A549 (cell line): ENCODE measurements at regions not wholly inside any gene's neighbourhood (a gene's known extent, or its start where the extent isn't known, plus 50 kb on each side); places are given as distances from the start of the nearest gene placed in this dataset.

Source experiments
- ATAC-seq, 2 experiments: fragments of 200-7000 bp in 1 of 2; fragments of >200 bp in 1 of 2; cut with Nextera tagmentation in 1 of 2; cut with Tn5 transposase in 1 of 2; 3 replicates each; pipeline versions ENCODE4 v1.8.0 to v1.9.1; 2018 to 2020; ENCODE audit warnings: mild to moderate bottlenecking in 1 of 2, moderate library complexity in 1 of 2
- CTCF ChIA-PET: fragments of 300-600 bp; sonication (Branson Sonifier 250); formaldehyde crosslinking; extraction: SDS; loops from one replicate; lab custom pipeline; 2021; ENCODE audit warnings: antibody characterized with exemption, inconsistent platforms; lab: Yijun Ruan, JAX
- POLR2A ChIA-PET: fragments of 350-600 bp; formaldehyde crosslinking; extraction: SDS; loops from one replicate; lab custom pipeline; 2021; ENCODE audit warnings: antibody characterized with exemption, inconsistent platforms; lab: Yijun Ruan, JAX
- DNase-seq, 2 experiments: peaks; one replicate each; pipeline versions ENCODE4 v3.0.0 to v3.0.0-alpha.2; 2011 to 2016; ENCODE audit warnings: low read depth in 1 of 2, low spot score in 1 of 2
- FAIRE-seq: peaks from 2 replicates; lab custom pipeline; 2011; peaks lifted over from hg19 to GRCh38; lab: Jason Lieb, UNC
- H3K27ac ChIP-seq, 2 experiments: fragments of >200 bp; sonication (Bioruptor Twin); formaldehyde crosslinking; 3 replicates each; pipeline ENCODE4 v1.5.1; 2016 to 2017
- H3K4me1 ChIP-seq: fragments of >200 bp; sonication (Bioruptor Twin); formaldehyde crosslinking; 3 replicates; pipeline ENCODE4 v1.6.1; 2016
- H3K4me2 ChIP-seq: fragments of >200 bp; sonication (Bioruptor Twin); formaldehyde crosslinking; 3 replicates; pipeline ENCODE4 v1.6.1; 2016
- H3K4me3 ChIP-seq: fragments of >200 bp; sonication (Bioruptor Twin); formaldehyde crosslinking; 3 replicates; pipeline ENCODE4 v1.5.1; 2016
- H3K9me3 ChIP-seq: fragments of >200 bp; sonication (Bioruptor Twin); formaldehyde crosslinking; 3 replicates; pipeline ENCODE4 v1.6.1; 2016
- EHF ChIP-seq: fragments of 250-450 bp; sonication (Bioruptor Pico); IDR thresholded peaks from 2 replicates; pipeline ENCODE4 v1.5.0; 2020; ENCODE audit warnings: mild to moderate bottlenecking
- EHMT2 ChIP-seq: fragments of 200-600 bp; sonication (generic); IDR thresholded peaks from 2 replicates; pipeline ENCODE4 v1.6.1; 2016; ENCODE audit warnings: antibody characterized with exemption, low read depth, mild to moderate bottlenecking, moderate library complexity
- EP300 ChIP-seq, 2 experiments: fragments of >200 bp; sonication (Bioruptor Twin); formaldehyde crosslinking; IDR thresholded peaks; 2 replicates in 1 of 2; 3 replicates in 1 of 2; pipeline ENCODE4 v1.6.1; 2016 to 2017
- ESRRA ChIP-seq: fragments of 150-350 bp; IDR thresholded peaks from 2 replicates; pipeline ENCODE4 v1.6.1; 2014; ENCODE audit warnings: mild to moderate bottlenecking, low read length, borderline replicate concordance
- FOSL2 ChIP-seq, 2 experiments: fragments of 450-650 bp in 1 of 2; fragments of >200 bp in 1 of 2; sonication (Bioruptor Twin) in 1 of 2; formaldehyde crosslinking; IDR thresholded peaks; 2 replicates each; pipeline versions ENCODE4 v1.5.0 to v1.6.1; 2016 to 2020; ENCODE audit warnings: mild to moderate bottlenecking in 1 of 2, moderate library complexity in 1 of 2
- GATA3 ChIP-seq: IDR thresholded peaks from 2 replicates; pipeline ENCODE4 v1.6.1; 2012; ENCODE audit warnings: borderline replicate concordance
- HDAC2 ChIP-seq: fragments of 200-600 bp; sonication (generic); IDR thresholded peaks from 2 replicates; pipeline ENCODE4 v1.6.1; 2016
- HOXB13 ChIP-seq: fragments of 250-450 bp; sonication (Bioruptor Pico); IDR thresholded peaks from 2 replicates; pipeline ENCODE4 v1.5.0; 2020; ENCODE audit warnings: low read depth, mild to moderate bottlenecking, moderate library complexity
- JUNB ChIP-seq: fragments of >200 bp; sonication (Bioruptor Twin); formaldehyde crosslinking; IDR thresholded peaks from 2 replicates; pipeline ENCODE4 v1.6.1; 2016
- MAFK ChIP-seq: fragments of 450-650 bp; IDR thresholded peaks from 2 replicates; pipeline ENCODE4 v1.6.1; 2014; ENCODE audit not compliant: partially characterized antibody
- NFE2L2 ChIP-seq: fragments of 150-350 bp; conservative IDR thresholded peaks from 2 replicates; pipeline ENCODE4 v1.6.1; 2014; ENCODE audit warnings: low read length
- NPAS2 ChIP-seq: fragments of 250-450 bp; sonication (Bioruptor Pico); IDR thresholded peaks from 2 replicates; pipeline ENCODE4 v1.8.0; 2022; ENCODE audit warnings: mild to moderate bottlenecking, moderate library complexity, borderline replicate concordance
- POLR2A ChIP-seq: IDR thresholded peaks from 2 replicates; pipeline ENCODE4 v1.6.1; 2012; ENCODE audit warnings: mild to moderate bottlenecking, low read length
- RAD21 ChIP-seq, 2 experiments: fragments of >200 bp in 1 of 2; sonication (Bioruptor Twin) in 1 of 2; formaldehyde crosslinking in 1 of 2; IDR thresholded peaks in 1 of 2; conservative IDR thresholded peaks in 1 of 2; 2 replicates in 1 of 2; 3 replicates in 1 of 2; pipeline ENCODE4 v1.6.1; 2012 to 2018; ENCODE audit warnings: inconsistent platforms in 1 of 2
- RCOR1 ChIP-seq: fragments of 150-350 bp; IDR thresholded peaks from 2 replicates; pipeline ENCODE4 v1.6.1; 2014; ENCODE audit warnings: antibody characterized with exemption, low read length, low read depth
- SREBF2 ChIP-seq: fragments of 450-650 bp; IDR thresholded peaks from 2 replicates; pipeline ENCODE4 v1.6.1; 2014; ENCODE audit warnings: mild to moderate bottlenecking, moderate library complexity
- ZFP36 ChIP-seq: fragments of 450-650 bp; IDR thresholded peaks from 2 replicates; pipeline ENCODE4 v1.6.1; 2014; ENCODE audit warnings: borderline replicate concordance; ENCODE audit not compliant: partially characterized antibody
- WGBS: methylation state at CpG from one replicate; pipeline ENCODE4 v1.1.6; 2017; ENCODE audit errors: missing lambda C conversion rate; 5-methylcytosine and 5-hydroxymethylcytosine counted together
- TF ChIP-seq, protein P1 (sequence below): IDR thresholded peaks from 2 replicates; pipeline ENCODE4 v1.6.1; 2012
- TF ChIP-seq, protein P2 (sequence below): fragments of 150-350 bp; IDR thresholded peaks from 2 replicates; pipeline ENCODE4 v1.6.1; 2014; ENCODE audit warnings: low read depth, mild to moderate bottlenecking, low read length
- TF ChIP-seq, protein P3 (sequence below): fragments of 250-450 bp; sonication (Bioruptor Pico); IDR thresholded peaks from 2 replicates; pipeline ENCODE4 v1.5.0; 2020; ENCODE audit warnings: low read depth, mild to moderate bottlenecking, moderate library complexity
- TF ChIP-seq, protein P4 (sequence below): fragments of >200 bp; sonication (Bioruptor Twin); formaldehyde crosslinking; IDR thresholded peaks from 2 replicates; pipeline ENCODE4 v1.6.1; 2016
- TF ChIP-seq, protein P5 (sequence below): IDR thresholded peaks from 2 replicates; pipeline ENCODE4 v1.6.1; 2012
- TF ChIP-seq, protein P6 (sequence below): fragments of >200 bp; sonication (Bioruptor Twin); formaldehyde crosslinking; IDR thresholded peaks from 3 replicates; pipeline ENCODE4 v1.6.1; 2016

DNA sequence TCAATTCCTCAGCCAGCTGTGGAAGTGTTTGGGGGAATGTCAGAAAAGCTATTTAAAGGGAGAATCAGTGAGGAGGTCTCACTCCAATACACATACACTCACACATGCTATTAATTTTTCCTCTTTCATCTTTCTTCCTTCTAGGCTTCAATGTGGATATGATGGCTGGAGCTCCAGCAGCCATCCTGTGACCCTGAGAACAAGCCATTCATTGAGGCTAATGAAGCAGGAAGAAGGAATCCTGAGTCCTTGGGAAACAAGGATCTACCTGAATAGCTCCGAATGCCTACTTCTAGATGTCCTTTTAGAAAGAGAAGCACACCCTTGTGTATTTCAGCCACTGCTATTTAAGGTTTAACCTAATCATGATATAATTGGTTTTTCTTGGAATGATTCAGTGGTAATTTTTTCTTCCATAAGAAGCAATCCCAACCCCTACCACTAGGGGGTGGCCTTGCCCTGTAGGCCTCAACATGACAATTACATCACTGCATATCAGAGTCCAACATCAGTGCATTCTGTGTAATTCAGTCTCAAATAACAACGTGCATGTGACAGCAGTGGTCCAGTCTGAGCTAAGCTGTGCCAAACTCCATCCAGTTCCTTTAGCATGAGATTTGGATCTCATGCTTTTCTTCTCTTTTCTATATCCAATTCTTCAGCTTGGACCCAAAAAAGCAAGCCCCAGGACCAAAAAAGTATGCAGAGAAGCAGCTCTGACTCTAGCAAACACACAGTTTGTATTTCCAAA, 85.3 kb upstream of the ANKRD1 start (continued):
- no peak for TF ChIP-seq EHF (CRISPR knock-in tag)

DNA sequence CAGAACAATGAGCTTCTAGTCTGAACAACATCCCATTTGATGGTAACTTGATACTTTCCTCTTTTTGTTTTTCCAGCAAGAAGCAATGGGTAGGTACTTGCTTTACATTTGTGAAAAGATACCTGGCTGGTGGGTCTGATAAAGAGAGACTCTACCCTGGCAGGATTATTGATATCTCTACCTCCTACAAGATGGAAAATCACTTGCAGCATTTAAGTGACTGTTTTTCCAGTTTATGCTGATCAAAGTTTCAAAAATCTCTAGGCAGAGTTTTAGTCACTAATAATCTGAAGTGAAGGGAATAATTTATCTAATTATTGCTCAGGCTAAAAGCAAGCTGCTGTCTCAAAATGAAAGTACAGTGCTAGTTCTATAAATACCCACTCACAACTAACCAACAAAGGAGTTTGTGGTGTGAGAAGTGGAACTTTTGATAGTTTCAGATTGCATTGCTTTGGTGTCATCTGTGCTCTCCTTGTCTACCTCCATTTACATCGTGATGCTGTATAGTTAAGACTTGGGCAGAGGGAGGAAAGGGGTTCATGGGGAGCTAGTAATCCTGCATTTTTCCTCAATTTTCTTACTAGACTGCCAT, 86.0 kb upstream of the ANKRD1 start:
- H3K27ac ChIP-seq, result no peak overlapping the region; a peak in 1 of 6 replicates
- TF ChIP-seq ZFP36, result no peak
- TF ChIP-seq, protein P1, sequence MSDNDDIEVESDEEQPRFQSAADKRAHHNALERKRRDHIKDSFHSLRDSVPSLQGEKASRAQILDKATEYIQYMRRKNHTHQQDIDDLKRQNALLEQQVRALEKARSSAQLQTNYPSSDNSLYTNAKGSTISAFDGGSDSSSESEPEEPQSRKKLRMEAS, result no peak
- no peak for ATAC-seq
- H3K4me2 ChIP-seq, result no peak overlapping the region
- no peaks in the 10 kb centered on the region for H3K9me3 ChIP-seq
- POLR2A ChIA-PET, result no interaction called here
- H3K4me3 ChIP-seq, result no peak overlapping the region
- 83% methylated on average over 1 of the region's 1 CpG for WGBS
- peaks cover 11% of the 10 kb centered on the region for H3K4me1 ChIP-seq
- FAIRE-seq, result no peak
- no peak for DNase-seq
- CTCF ChIA-PET, result interaction anchor here (0.6 to 3.4 kb wide), 27 partner anchors 10 to 687 kb away, joined by 3 to 28 read pairs (median 5); partner anchors contain the start of gene ANKRD1

DNA sequence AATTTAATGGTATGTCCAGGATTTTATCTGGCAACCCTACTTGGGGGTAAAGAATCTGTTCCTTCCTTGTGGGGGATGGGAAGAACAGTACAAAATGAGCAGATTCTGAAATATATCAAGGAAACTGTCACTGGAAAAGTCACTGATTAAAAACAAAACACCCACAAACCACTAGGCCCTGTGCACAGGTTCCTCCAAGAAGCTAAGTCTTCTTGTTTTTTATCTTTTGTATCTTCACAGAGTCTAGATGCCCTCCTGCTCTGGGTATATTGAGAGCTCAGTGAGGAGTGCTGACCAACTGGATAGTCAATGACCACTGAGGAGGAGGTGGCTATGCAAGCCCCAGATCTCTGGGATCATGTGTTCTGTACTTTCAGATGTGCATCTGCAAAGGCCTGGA, 86.8 kb upstream of the ANKRD1 start:
- no peak for TF ChIP-seq POLR2A
- TF ChIP-seq EP300 (IDR thresholded peaks at IDR 0.05), result no peak
- no peak for TF ChIP-seq ESRRA
- FAIRE-seq, result no peak
- POLR2A ChIA-PET, result no interaction called here
- Histone ChIP-seq H3K27ac (no peak overlapping the region), H3K9me3 (no peaks in the 10 kb centered on the region), H3K4me1 (peaks cover 11% of the 10 kb centered on the region), H3K4me2 (no peak overlapping the region), H3K4me3 (no peak overlapping the region)
- CTCF ChIA-PET, result interaction anchor here (0.8 to 3.4 kb wide), 7 partner anchors 9 to 244 kb away, joined by 3 to 28 read pairs (median 7); no protein-coding TSS in a partner anchor
- no peak for ATAC-seq
- no peak for DNase-seq

DNA sequence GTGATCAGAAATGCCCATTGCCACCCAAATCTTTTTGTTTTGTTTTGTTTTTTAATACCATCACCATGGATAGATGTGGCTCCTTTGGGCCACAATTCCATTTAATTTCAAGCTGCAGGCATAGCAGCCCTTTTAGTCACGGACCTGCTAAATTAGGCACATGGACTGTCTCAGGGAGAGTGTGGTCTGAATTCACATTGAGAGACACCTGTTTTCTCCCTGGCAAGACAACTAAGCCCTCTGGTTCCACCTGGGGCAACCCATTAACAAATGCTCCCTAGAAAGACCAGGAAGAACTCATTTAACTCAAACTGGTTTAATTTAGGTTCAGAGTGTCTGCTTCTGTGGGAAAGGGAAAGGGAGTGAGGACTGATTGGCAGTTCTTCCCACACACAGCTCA, 88.2 kb upstream of the ANKRD1 start:
- FAIRE-seq, result no peak

More for the DNA sequence above, 88.2 kb upstream of the ANKRD1 start:
- WGBS, result 77% methylated on average over 1 of the region's 1 CpG
- no peak for ATAC-seq
- DNase-seq, result no peak
- ChIA-PET CTCF (interaction anchor here (0.6 to 2.3 kb wide), 6 partner anchors 9 to 242 kb away, joined by 3 to 12 read pairs (median 3); no protein-coding TSS in a partner anchor), POLR2A (interaction anchor here (0.7 kb wide), 1 partner anchor 242 kb away, joined by 7 read pairs; no protein-coding TSS in a partner anchor)
- Histone ChIP-seq H3K9me3 (no peaks in the 10 kb centered on the region), H3K4me1 (peaks cover 11% of the 10 kb centered on the region), H3K4me3 (no peak overlapping the region), H3K4me2 (no peak overlapping the region), H3K27ac (no peak overlapping the region)
- TF ChIP-seq HOXB13 (CRISPR knock-in tag) (no peak), ESRRA (no peak), JUNB (no peak), SREBF2 (no peak), HDAC2 (no peak), RAD21 (conservative IDR thresholded peaks at IDR 0.05 in 1 of 2, IDR thresholded peaks at IDR 0.05 in 1 of 2) (no peak), MAFK (no peak), NPAS2 (no peak), FOSL2 (IDR thresholded peaks at IDR 0.05) (no peak), FOSL2 (CRISPR knock-in tag; IDR thresholded peaks at IDR 0.05) (no peak), NFE2L2 (no peak), EHMT2 (no peak), GATA3 (no peak), RCOR1 (no peak)
- TF ChIP-seq, protein P2, sequence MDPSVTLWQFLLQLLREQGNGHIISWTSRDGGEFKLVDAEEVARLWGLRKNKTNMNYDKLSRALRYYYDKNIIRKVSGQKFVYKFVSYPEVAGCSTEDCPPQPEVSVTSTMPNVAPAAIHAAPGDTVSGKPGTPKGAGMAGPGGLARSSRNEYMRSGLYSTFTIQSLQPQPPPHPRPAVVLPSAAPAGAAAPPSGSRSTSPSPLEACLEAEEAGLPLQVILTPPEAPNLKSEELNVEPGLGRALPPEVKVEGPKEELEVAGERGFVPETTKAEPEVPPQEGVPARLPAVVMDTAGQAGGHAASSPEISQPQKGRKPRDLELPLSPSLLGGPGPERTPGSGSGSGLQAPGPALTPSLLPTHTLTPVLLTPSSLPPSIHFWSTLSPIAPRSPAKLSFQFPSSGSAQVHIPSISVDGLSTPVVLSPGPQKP, result no peak
- TF ChIP-seq, protein P3, sequence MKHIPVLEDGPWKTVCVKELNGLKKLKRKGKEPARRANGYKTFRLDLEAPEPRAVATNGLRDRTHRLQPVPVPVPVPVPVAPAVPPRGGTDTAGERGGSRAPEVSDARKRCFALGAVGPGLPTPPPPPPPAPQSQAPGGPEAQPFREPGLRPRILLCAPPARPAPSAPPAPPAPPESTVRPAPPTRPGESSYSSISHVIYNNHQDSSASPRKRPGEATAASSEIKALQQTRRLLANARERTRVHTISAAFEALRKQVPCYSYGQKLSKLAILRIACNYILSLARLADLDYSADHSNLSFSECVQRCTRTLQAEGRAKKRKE (CRISPR knock-in tag), result no peak
- TF ChIP-seq, protein P4, sequence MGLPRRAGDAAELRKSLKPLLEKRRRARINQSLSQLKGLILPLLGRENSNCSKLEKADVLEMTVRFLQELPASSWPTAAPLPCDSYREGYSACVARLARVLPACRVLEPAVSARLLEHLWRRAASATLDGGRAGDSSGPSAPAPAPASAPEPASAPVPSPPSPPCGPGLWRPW, result no peak
- TF ChIP-seq, protein P5, sequence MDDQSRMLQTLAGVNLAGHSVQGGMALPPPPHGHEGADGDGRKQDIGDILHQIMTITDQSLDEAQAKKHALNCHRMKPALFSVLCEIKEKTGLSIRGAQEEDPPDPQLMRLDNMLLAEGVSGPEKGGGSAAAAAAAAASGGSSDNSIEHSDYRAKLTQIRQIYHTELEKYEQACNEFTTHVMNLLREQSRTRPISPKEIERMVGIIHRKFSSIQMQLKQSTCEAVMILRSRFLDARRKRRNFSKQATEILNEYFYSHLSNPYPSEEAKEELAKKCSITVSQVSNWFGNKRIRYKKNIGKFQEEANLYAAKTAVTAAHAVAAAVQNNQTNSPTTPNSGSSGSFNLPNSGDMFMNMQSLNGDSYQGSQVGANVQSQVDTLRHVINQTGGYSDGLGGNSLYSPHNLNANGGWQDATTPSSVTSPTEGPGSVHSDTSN, result no peak
- TF ChIP-seq, protein P1, result no peak
- TF ChIP-seq, protein P6, sequence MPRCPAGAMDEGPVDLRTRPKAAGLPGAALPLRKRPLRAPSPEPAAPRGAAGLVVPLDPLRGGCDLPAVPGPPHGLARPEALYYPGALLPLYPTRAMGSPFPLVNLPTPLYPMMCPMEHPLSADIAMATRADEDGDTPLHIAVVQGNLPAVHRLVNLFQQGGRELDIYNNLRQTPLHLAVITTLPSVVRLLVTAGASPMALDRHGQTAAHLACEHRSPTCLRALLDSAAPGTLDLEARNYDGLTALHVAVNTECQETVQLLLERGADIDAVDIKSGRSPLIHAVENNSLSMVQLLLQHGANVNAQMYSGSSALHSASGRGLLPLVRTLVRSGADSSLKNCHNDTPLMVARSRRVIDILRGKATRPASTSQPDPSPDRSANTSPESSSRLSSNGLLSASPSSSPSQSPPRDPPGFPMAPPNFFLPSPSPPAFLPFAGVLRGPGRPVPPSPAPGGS, result no peak
- TF ChIP-seq, all 56 proteins: peak for 0
